ENCODE measurements at regions not wholly inside any gene's neighbourhood (a gene's known extent, or its start where the extent isn't known, plus 50 kb on each side); places are given as distances from the start of the nearest gene placed in this dataset.

GRCh38 chr2:145160855-145161254 lies 640.9 kb upstream of the ZEB2 start:
- WGBS (ENCODE audit: extremely low coverage, insufficient read length, low lambda C conversion rate) = no CpG with 5 or more reads among the region's 1 CpG
- no peak overlapping the region for H2BK12ac ChIP-seq (ENCODE audit: insufficient read length, low read depth, low read length)

More at GRCh38 chr2:145160855-145161254, 640.9 kb upstream of the ZEB2 start:
- Histone ChIP-seq H3K23ac (ENCODE audit: insufficient read length, low read depth, low read length) (no peak overlapping the region), H3K56ac (ENCODE audit: insufficient read length, low read depth, low read length) (no peak overlapping the region), H3K79me1 (ENCODE audit: insufficient read depth, low read depth, low read length, poor library complexity, severe bottlenecking) (no peaks in the 10 kb centered on the region), H2AFZ (ENCODE audit: low read length) (no peak overlapping the region), H3K79me2 (ENCODE audit: insufficient read depth, low read length) (no peaks in the 10 kb centered on the region), H4K5ac (ENCODE audit: insufficient read length, low read depth, low read length) (no peak overlapping the region), H3K23me2 (ENCODE audit: insufficient read length, low read depth, low read length, poor library complexity, severe bottlenecking) (no peaks in the 10 kb centered on the region), H2BK20ac (ENCODE audit: low read depth, low read length, poor library complexity, severe bottlenecking) (no peak overlapping the region), H3K4me2 (ENCODE audit: insufficient read depth, insufficient read length, low read length) (no peak overlapping the region), H3K4me1 (ENCODE audit: insufficient read depth, low read length) (no peaks in the 10 kb centered on the region), H2BK5ac (ENCODE audit: insufficient read length, low read length) (no peak overlapping the region), H4K20me1 (ENCODE audit: control insufficient read depth, insufficient read depth, insufficient read length) (no peaks in the 10 kb centered on the region), H3K27ac (ENCODE audit: insufficient read length, low read depth, low read length) (no peak overlapping the region), H3K4ac (ENCODE audit: low read depth, low read length) (no peak overlapping the region), H3T11ph (ENCODE audit: low read length) (no peak overlapping the region), H3K18ac (ENCODE audit: insufficient read length, low read depth, low read length) (no peak overlapping the region), H3K14ac (ENCODE audit: insufficient read depth, low read length) (no peak overlapping the region), H3K27me3 (ENCODE audit: insufficient read depth, low read length) (no peaks in the 10 kb centered on the region), H4K91ac (ENCODE audit: insufficient read length, low read depth, low read length) (no peak overlapping the region), H2AK5ac (ENCODE audit: insufficient read length, low read length) (no peak overlapping the region), H2BK15ac (ENCODE audit: low read depth, low read length) (no peak overlapping the region), H3K9ac (ENCODE audit: extremely low read depth, insufficient read length, low read length) (no peak overlapping the region), H3K9me3 (ENCODE audit: control insufficient read depth, low read depth, low read length) (no peaks in the 10 kb centered on the region), H2BK120ac (ENCODE audit: low read depth, low read length, poor library complexity, severe bottlenecking) (no peak overlapping the region), H4K8ac (replicated peaks; ENCODE audit: insufficient read length, low read depth, low read length) (no peak overlapping the region)
- no peaks in the 10 kb centered on the region for H3K4me1 Mint-ChIP-seq
- H3K4me3 Mint-ChIP-seq = no peak overlapping the region
- no peak for TF ChIP-seq CTCF (conservative IDR thresholded peaks at IDR 0.05)
- H3K27me3 Mint-ChIP-seq (ENCODE audit: low read depth) = no peaks in the 10 kb centered on the region
- no peak for DNase-seq
- no peaks in the 10 kb centered on the region for H3K9me3 Mint-ChIP-seq
- H3K27ac Mint-ChIP-seq = no peak overlapping the region
- H3K36me3 Mint-ChIP-seq (ENCODE audit: insufficient read depth in 1 of 3, low read depth in 3 of 3) = no peaks in the 10 kb centered on the region
